HepG2 (cell line): ENCODE measurements at regions not wholly inside any gene's neighbourhood (a gene's known extent, or its start where the extent isn't known, plus 50 kb on each side); places are given as distances from the start of the nearest gene placed in this dataset.

Source experiments
- ATAC-seq: fragments of 200-7000 bp; cut with Tn5 transposase; 3 replicates; pipeline ENCODE4 v1.9.1; 2020; ENCODE audit warnings: mild to moderate bottlenecking, moderate library complexity
- BruUV-seq: library from RNA; stranded (reverse); fragments of 400-500 nt; replicated peaks from 2 replicates; lab custom pipeline; 2021; lab: Mats Ljungman, UMichigan
- CTCF ChIA-PET: fragments of 300-600 bp; formaldehyde crosslinking; extraction: SDS; loops from one replicate; lab custom pipeline; 2021; ENCODE audit warnings: low total read pairs, inconsistent platforms, low intra/inter-chr PET ratio; lab: Yijun Ruan, JAX
- POLR2A ChIA-PET: fragments of 350-600 bp; sonication (Branson Sonifier 250); formaldehyde crosslinking; loops from one replicate; lab custom pipeline; 2020; ENCODE audit warnings: antibody characterized with exemption, inconsistent platforms; lab: Yijun Ruan, JAX
- DNase-seq: peaks from one replicate; pipeline ENCODE4 v3.0.0-alpha.2; 2015; ENCODE audit warnings: low spot score
- FAIRE-seq: peaks from 3 replicates; lab custom pipeline; 2011; peaks lifted over from hg19 to GRCh38; lab: Jason Lieb, UNC
- H2AFZ ChIP-seq: one replicate; pipeline ENCODE4 v1.6.1; 2011; ENCODE audit warnings: low read length, inconsistent platforms
- H3K27ac ChIP-seq: fragments of 300-600 bp; 3 replicates; pipeline ENCODE4 v1.8.0; 2011; ENCODE audit warnings: mixed run types, mild to moderate bottlenecking, mixed read lengths, low read length, inconsistent platforms; ENCODE audit not compliant: insufficient read depth; ENCODE audit errors: extremely low read length
- H3K27me3 ChIP-seq, 2 experiments: fragments of 200-600 bp in 1 of 2; 2 replicates in 1 of 2; 3 replicates in 1 of 2; pipeline versions ENCODE4 v1.6.0 to v1.8.0; 2011; ENCODE audit warnings: low read length in 2 of 2, mild to moderate bottlenecking in 2 of 2, moderate library complexity in 2 of 2, inconsistent platforms in 1 of 2; ENCODE audit not compliant: insufficient read depth in 2 of 2, control insufficient read depth in 1 of 2
- H3K36me3 ChIP-seq, 2 experiments: fragments of 200-600 bp in 1 of 2; replicated peaks in 1 of 2; 2 replicates in 1 of 2; 3 replicates in 1 of 2; pipeline versions ENCODE4 v1.5.1 to v1.8.0; 2011; ENCODE audit warnings: low read length in 2 of 2, inconsistent platforms in 1 of 2; ENCODE audit not compliant: insufficient read depth in 2 of 2, control insufficient read depth in 1 of 2
- H3K4me1 ChIP-seq: 2 replicates; pipeline ENCODE4 v1.5.1; 2012; ENCODE audit warnings: low read length, inconsistent platforms; ENCODE audit not compliant: insufficient read depth
- H3K4me2 ChIP-seq: 2 replicates; pipeline ENCODE4 v1.6.0; 2011; ENCODE audit warnings: low read depth, low read length, inconsistent platforms
- H3K4me3 ChIP-seq, 3 experiments: fragments of 200-600 bp in 1 of 3; sonication (generic), shearing (Covaris generic) in 1 of 3; replicated peaks in 1 of 3; 2 replicates each; pipeline ENCODE4 v1.5.1; 2011 to 2016; ENCODE audit warnings: low read length in 3 of 3, inconsistent platforms in 2 of 3, low read depth in 2 of 3, mild to moderate bottlenecking in 2 of 3, control low read depth in 1 of 3, mixed read lengths in 1 of 3; ENCODE audit not compliant: insufficient read depth in 1 of 3
- H3K79me2 ChIP-seq: one replicate; pipeline ENCODE4 v1.6.1; 2011; ENCODE audit warnings: low read length, inconsistent platforms; ENCODE audit not compliant: insufficient read depth
- H3K9ac ChIP-seq: 2 replicates; pipeline ENCODE4 v1.6.0; 2011; ENCODE audit warnings: mild to moderate bottlenecking, low read depth, low read length, inconsistent platforms; ENCODE audit not compliant: insufficient read depth
- H3K9me3 ChIP-seq: 2 replicates; pipeline ENCODE4 v1.5.1; 2012; ENCODE audit warnings: mild to moderate bottlenecking, low read length
- H4K20me1 ChIP-seq: 2 replicates; pipeline ENCODE4 v1.6.0; 2011; ENCODE audit warnings: inconsistent platforms, mild to moderate bottlenecking, low read length, moderate library complexity; ENCODE audit not compliant: insufficient read depth
- ADNP ChIP-seq: sonication (generic); formaldehyde crosslinking; IDR thresholded peaks from 2 replicates; pipeline ENCODE4 v1.4.0; 2020; ENCODE audit warnings: missing genetic modification reagents
- DR1 ChIP-seq: sonication (generic); formaldehyde crosslinking; IDR thresholded peaks from 2 replicates; pipeline ENCODE4 v1.8.0; 2021; ENCODE audit warnings: mild to moderate bottlenecking, missing genetic modification reagents, inconsistent platforms
- FLYWCH1 ChIP-seq: sonication (generic); formaldehyde crosslinking; IDR thresholded peaks from 2 replicates; pipeline ENCODE4 v1.8.1; 2023; ENCODE audit warnings: mild to moderate bottlenecking, missing genetic modification reagents
- HDAC1 ChIP-seq: sonication (generic); formaldehyde crosslinking; IDR thresholded peaks from 2 replicates; pipeline ENCODE4 v1.5.1; 2020; ENCODE audit warnings: mild to moderate bottlenecking, missing genetic modification reagents
- MED13 ChIP-seq: sonication (generic); formaldehyde crosslinking; IDR thresholded peaks from 2 replicates; pipeline ENCODE4 v1.5.0; 2020; ENCODE audit warnings: missing genetic modification reagents
- MLLT10 ChIP-seq: sonication (generic); formaldehyde crosslinking; IDR thresholded peaks from 2 replicates; pipeline ENCODE4 v1.4.0; 2020; ENCODE audit warnings: missing genetic modification reagents
- NPAS2 ChIP-seq: sonication (generic); formaldehyde crosslinking; IDR thresholded peaks from 2 replicates; pipeline ENCODE4 v1.8.0; 2022; ENCODE audit warnings: mild to moderate bottlenecking, missing genetic modification reagents, borderline replicate concordance
- SSRP1 ChIP-seq: IDR thresholded peaks from 2 replicates; pipeline ENCODE4 v1.6.1; 2016; ENCODE audit warnings: control low read depth
- ZNF207 ChIP-seq: fragments of 450-650 bp; IDR thresholded peaks from 2 replicates; pipeline ENCODE4 v1.6.1; 2016; ENCODE audit warnings: antibody characterized with exemption, borderline replicate concordance
- ZSCAN22 ChIP-seq: sonication (generic); formaldehyde crosslinking; IDR thresholded peaks from 2 replicates; pipeline ENCODE4 v1.4.0; 2020; ENCODE audit warnings: mild to moderate bottlenecking, missing genetic modification reagents
- WGBS: methylation state at CpG from one replicate; pipeline ENCODE4 v1.1.6; 2017; ENCODE audit warnings: low lambda C conversion rate; 5-methylcytosine and 5-hydroxymethylcytosine counted together
- in situ Hi-C: cut with HindIII; loops from 2 replicates; pipeline ENCODE4 v1.10.0; 2017; ENCODE audit warnings: low pct_unique_long_range_greater_than_20kb; ENCODE audit not compliant: extremely low pct_ligation_motif_present
- intact Hi-C: fragments of 100-400 bp; cut with micrococcal nuclease; formaldehyde crosslinking; loops from one replicate; pipeline ENCODE4 v1.10.0; 2022; ENCODE audit not compliant: unreplicated experiment
- TF ChIP-seq, protein P1 (sequence below): sonication (generic); formaldehyde crosslinking; IDR thresholded peaks from 2 replicates; pipeline ENCODE4 v1.4.0; 2020; ENCODE audit warnings: low read depth, mild to moderate bottlenecking, missing genetic modification reagents
- TF ChIP-seq, protein P2 (sequence below): sonication (generic); formaldehyde crosslinking; IDR thresholded peaks from 2 replicates; pipeline ENCODE4 v1.9.0; 2021; ENCODE audit warnings: missing genetic modification reagents, mild to moderate bottlenecking, borderline replicate concordance

DNA sequence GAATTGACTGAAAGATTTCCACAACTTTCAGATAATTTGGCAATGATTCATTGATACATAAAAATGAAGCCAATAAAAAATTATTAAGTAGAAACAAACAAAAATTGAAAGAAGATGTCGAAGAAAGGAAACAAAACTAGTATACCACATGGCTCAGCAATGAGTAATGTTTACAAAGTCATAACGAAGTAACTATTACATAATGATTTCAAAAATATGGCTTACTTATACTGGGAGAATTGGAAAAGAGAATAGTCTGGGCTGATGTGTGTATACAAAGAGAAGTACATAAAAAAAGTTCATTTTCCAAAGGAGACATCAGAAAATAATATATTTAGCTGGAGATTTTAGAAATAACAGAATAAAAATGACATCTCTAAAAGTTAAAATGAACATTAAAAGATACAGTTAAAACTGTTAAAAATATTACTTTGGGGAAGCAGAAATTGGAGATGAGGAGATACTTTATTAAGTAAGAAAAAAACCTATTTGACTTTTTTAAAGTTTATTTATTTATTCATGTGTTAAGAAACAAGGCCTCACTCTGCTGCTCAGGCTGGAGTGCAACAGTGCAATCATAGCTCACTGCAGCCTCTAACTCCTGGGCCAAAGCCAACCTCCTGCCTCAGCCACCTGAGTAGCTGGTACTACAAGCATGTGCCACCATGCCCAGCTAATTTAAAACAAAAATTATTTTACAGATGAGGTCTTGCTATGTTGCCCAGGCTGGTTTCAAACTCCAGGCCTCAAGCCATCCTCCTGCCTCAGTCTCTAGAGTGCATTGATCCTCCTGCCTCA is 409.7 kb upstream of the PIK3C3 start:
- intact Hi-C loops (no loop called here), in situ Hi-C loops (no loop called here)
- Histone ChIP-seq H3K4me3 (no peak overlapping the region), H3K9me3 (no peaks in the 10 kb centered on the region), H3K36me3 (no peaks in the 10 kb centered on the region), H3K27me3 (no peaks in the 10 kb centered on the region), H3K4me2 (no peak overlapping the region), H3K79me2 (no peaks in the 10 kb centered on the region)
- no peak for ATAC-seq
- no TSS peak for BruUV-seq
- no peak for FAIRE-seq
- TF ChIP-seq DR1 (CRISPR knock-in tag) (no peak), MLLT10 (CRISPR knock-in tag) (no peak), FLYWCH1 (CRISPR knock-in tag) (no peak), ADNP (CRISPR knock-in tag) (no peak), MED13 (no peak), NPAS2 (CRISPR knock-in tag) (no peak), ZNF207 (no peak), HDAC1 (no peak), SSRP1 (CRISPR knock-in tag) (no peak), ZSCAN22 (CRISPR knock-in tag) (no peak)
- TF ChIP-seq, protein P1, sequence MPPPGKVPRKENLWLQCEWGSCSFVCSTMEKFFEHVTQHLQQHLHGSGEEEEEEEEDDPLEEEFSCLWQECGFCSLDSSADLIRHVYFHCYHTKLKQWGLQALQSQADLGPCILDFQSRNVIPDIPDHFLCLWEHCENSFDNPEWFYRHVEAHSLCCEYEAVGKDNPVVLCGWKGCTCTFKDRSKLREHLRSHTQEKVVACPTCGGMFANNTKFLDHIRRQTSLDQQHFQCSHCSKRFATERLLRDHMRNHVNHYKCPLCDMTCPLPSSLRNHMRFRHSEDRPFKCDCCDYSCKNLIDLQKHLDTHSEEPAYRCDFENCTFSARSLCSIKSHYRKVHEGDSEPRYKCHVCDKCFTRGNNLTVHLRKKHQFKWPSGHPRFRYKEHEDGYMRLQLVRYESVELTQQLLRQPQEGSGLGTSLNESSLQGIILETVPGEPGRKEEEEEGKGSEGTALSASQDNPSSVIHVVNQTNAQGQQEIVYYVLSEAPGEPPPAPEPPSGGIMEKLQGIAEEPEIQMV, result no peak
- TF ChIP-seq, protein P2, sequence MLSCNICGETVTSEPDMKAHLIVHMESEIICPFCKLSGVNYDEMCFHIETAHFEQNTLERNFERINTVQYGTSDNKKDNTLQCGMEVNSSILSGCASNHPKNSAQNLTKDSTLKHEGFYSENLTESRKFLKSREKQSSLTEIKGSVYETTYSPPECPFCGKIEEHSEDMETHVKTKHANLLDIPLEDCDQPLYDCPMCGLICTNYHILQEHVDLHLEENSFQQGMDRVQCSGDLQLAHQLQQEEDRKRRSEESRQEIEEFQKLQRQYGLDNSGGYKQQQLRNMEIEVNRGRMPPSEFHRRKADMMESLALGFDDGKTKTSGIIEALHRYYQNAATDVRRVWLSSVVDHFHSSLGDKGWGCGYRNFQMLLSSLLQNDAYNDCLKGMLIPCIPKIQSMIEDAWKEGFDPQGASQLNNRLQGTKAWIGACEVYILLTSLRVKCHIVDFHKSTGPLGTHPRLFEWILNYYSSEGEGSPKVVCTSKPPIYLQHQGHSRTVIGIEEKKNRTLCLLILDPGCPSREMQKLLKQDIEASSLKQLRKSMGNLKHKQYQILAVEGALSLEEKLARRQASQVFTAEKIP (CRISPR knock-in tag), result no peak
- TF ChIP-seq, all 625 proteins: peak for 0
- ChIA-PET POLR2A (no interaction called here), CTCF (no interaction called here)
- Histone ChIP-seq H3K9ac (no peak overlapping the region), H2AFZ (no peak overlapping the region), H3K4me1 (no peaks in the 10 kb centered on the region), H3K27ac (no peak overlapping the region), H4K20me1 (no peaks in the 10 kb centered on the region)
- no peak for DNase-seq
- 1% methylated on average over 2 of the region's 2 CpGs for WGBS
